WTC11 (cell line): ENCODE measurements at regions not wholly inside any gene's neighbourhood (a gene's known extent, or its start where the extent isn't known, plus 50 kb on each side); places are given as distances from the start of the nearest gene placed in this dataset.

ENCODE experiments used
- ATAC-seq: fragments of 200-7000 bp; cut with Tn5 transposase; 2 replicates; pipeline ENCODE4 v1.10.0; 2021; ENCODE audit warnings: mild to moderate bottlenecking, moderate library complexity
- CTCF ChIA-PET: fragments of 300-600 bp; sonication (Branson Sonifier 250); formaldehyde crosslinking; loops from one replicate; lab custom pipeline; 2021; ENCODE audit warnings: antibody characterized with exemption; lab: Charles Lee
- POLR2A ChIA-PET: fragments of 350-600 bp; sonication (Branson Sonifier 250); formaldehyde crosslinking; loops from one replicate; lab custom pipeline; 2021; ENCODE audit warnings: antibody characterized with exemption; lab: Charles Lee
- DNase-seq: peaks from one replicate; pipeline ENCODE4 v3.0.0; 2021; ENCODE audit warnings: low spot score
- H3K27ac Mint-ChIP-seq: 2 replicates; pipeline ENCODE4 v1.8.0; 2021; ENCODE audit warnings: mixed read lengths
- H3K27me3 Mint-ChIP-seq: 2 replicates; pipeline ENCODE4 v1.8.0; 2021; ENCODE audit warnings: low read depth, mild to moderate bottlenecking, moderate library complexity, mixed read lengths
- H3K36me3 Mint-ChIP-seq: 2 replicates; pipeline ENCODE4 v1.8.0; 2021; ENCODE audit warnings: mixed read lengths
- H3K4me1 Mint-ChIP-seq: 2 replicates; pipeline ENCODE4 v1.8.0; 2022; ENCODE audit warnings: mixed read lengths
- H3K4me3 Mint-ChIP-seq: 2 replicates; pipeline ENCODE4 v1.8.0; 2021; ENCODE audit warnings: mild to moderate bottlenecking, moderate library complexity, mixed read lengths
- H3K9me3 Mint-ChIP-seq: 2 replicates; pipeline ENCODE4 v1.8.0; 2021; ENCODE audit warnings: mixed read lengths
- ATF6 ChIP-seq: sonication (generic); formaldehyde crosslinking; IDR thresholded peaks from 2 replicates; pipeline ENCODE4 v1.8.1; 2023; ENCODE audit warnings: mild to moderate bottlenecking, missing genetic modification reagents
- CDX4 ChIP-seq: fragments of 250-450 bp; sonication (Bioruptor Pico); IDR thresholded peaks from 2 replicates; pipeline ENCODE4 v1.9.0; 2021; ENCODE audit warnings: moderate library complexity, mild to moderate bottlenecking, inconsistent platforms, borderline replicate concordance
- E2F1 ChIP-seq: sonication (generic); formaldehyde crosslinking; IDR thresholded peaks from 2 replicates; pipeline ENCODE4 v1.8.0; 2022; ENCODE audit warnings: mild to moderate bottlenecking, missing genetic modification reagents
- ELF4 ChIP-seq: sonication (generic); formaldehyde crosslinking; IDR thresholded peaks from 2 replicates; pipeline ENCODE4 v1.8.1; 2022; ENCODE audit warnings: low read depth, mild to moderate bottlenecking, moderate library complexity, missing genetic modification reagents
- ERG ChIP-seq: fragments of 250-450 bp; sonication (Bioruptor Pico); IDR thresholded peaks from 2 replicates; pipeline ENCODE4 v1.8.0; 2021; ENCODE audit warnings: mild to moderate bottlenecking
- FOXK1 ChIP-seq: sonication (generic); formaldehyde crosslinking; IDR thresholded peaks from 2 replicates; pipeline ENCODE4 v1.8.0; 2022; ENCODE audit warnings: mild to moderate bottlenecking, moderate library complexity, missing genetic modification reagents
- GABPB1 ChIP-seq: sonication (generic); formaldehyde crosslinking; IDR thresholded peaks from 2 replicates; pipeline ENCODE4 v1.8.1; 2023; ENCODE audit warnings: mild to moderate bottlenecking, missing genetic modification reagents
- JUN ChIP-seq: sonication (generic); formaldehyde crosslinking; IDR thresholded peaks from 2 replicates; pipeline ENCODE4 v1.8.0; 2023; ENCODE audit warnings: mild to moderate bottlenecking, missing genetic modification reagents
- NFYB ChIP-seq: sonication (generic); formaldehyde crosslinking; conservative IDR thresholded peaks from 2 replicates; pipeline ENCODE4 v1.8.0; 2022; ENCODE audit warnings: low read depth, missing genetic modification reagents
- NR1H2 ChIP-seq: sonication (generic); formaldehyde crosslinking; IDR thresholded peaks from 2 replicates; pipeline ENCODE4 v1.9.0; 2021; ENCODE audit warnings: mild to moderate bottlenecking, moderate library complexity, missing genetic modification reagents
- NR3C1 ChIP-seq: sonication (generic); formaldehyde crosslinking; conservative IDR thresholded peaks from 2 replicates; pipeline ENCODE4 v1.8.1; 2023; ENCODE audit warnings: low read depth, mild to moderate bottlenecking, missing genetic modification reagents
- PREB ChIP-seq: sonication (generic); formaldehyde crosslinking; IDR thresholded peaks from 2 replicates; pipeline ENCODE4 v1.8.1; 2022; ENCODE audit warnings: mild to moderate bottlenecking, missing genetic modification reagents, moderate library complexity, borderline replicate concordance
- USF1 ChIP-seq: sonication (generic); formaldehyde crosslinking; IDR thresholded peaks from 2 replicates; pipeline ENCODE4 v1.8.0; 2022; ENCODE audit warnings: mild to moderate bottlenecking, missing genetic modification reagents
- USF2 ChIP-seq: sonication (generic); formaldehyde crosslinking; IDR thresholded peaks from 2 replicates; pipeline ENCODE4 v1.8.1; 2023; ENCODE audit warnings: mild to moderate bottlenecking, missing genetic modification reagents, moderate library complexity
- ZBTB21 ChIP-seq: sonication (generic); formaldehyde crosslinking; IDR thresholded peaks from 2 replicates; pipeline ENCODE4 v1.8.1; 2023; ENCODE audit warnings: mild to moderate bottlenecking, missing genetic modification reagents, borderline replicate concordance
- ZNF219 ChIP-seq: sonication (generic); formaldehyde crosslinking; IDR thresholded peaks from 2 replicates; pipeline ENCODE4 v1.8.0; 2023; ENCODE audit warnings: missing genetic modification reagents, mild to moderate bottlenecking, borderline replicate concordance
- ZNF281 ChIP-seq: sonication (generic); formaldehyde crosslinking; IDR thresholded peaks from 2 replicates; pipeline ENCODE4 v1.8.0; 2023; ENCODE audit warnings: mild to moderate bottlenecking, missing genetic modification reagents
- ZNF425 ChIP-seq: fragments of 250-450 bp; sonication (Bioruptor Pico); conservative IDR thresholded peaks from 2 replicates; pipeline ENCODE4 v1.9.0; 2021; ENCODE audit warnings: mild to moderate bottlenecking
- ZNF512 ChIP-seq: sonication (generic); formaldehyde crosslinking; IDR thresholded peaks from 2 replicates; pipeline ENCODE4 v1.8.1; 2022; ENCODE audit warnings: missing genetic modification reagents, borderline replicate concordance

- H3K27me3 Mint-ChIP-seq = no peaks in the 10 kb centered on the region
- ChIA-PET POLR2A (no interaction called here), CTCF (no interaction called here)
- no peak for DNase-seq
- no peak for TF ChIP-seq CDX4 (CRISPR knock-in tag)
- no peak for TF ChIP-seq USF1
- no peak for TF ChIP-seq ERG (CRISPR knock-in tag)
- no peak for TF ChIP-seq NFYB (CRISPR knock-in tag)
- TF ChIP-seq JUN (CRISPR knock-in tag) = no peak
- no peak for TF ChIP-seq FOXK1
- no peak for TF ChIP-seq ZNF425
- TF ChIP-seq GABPB1 = no peak
- TF ChIP-seq NR3C1 (CRISPR knock-in tag) = no peak
- TF ChIP-seq ELF4 (CRISPR knock-in tag) = no peak
- no peak for TF ChIP-seq ZNF512 (CRISPR knock-in tag)
- TF ChIP-seq ZNF281 (CRISPR knock-in tag) = no peak
- no peak for TF ChIP-seq E2F1
- no peak for TF ChIP-seq PREB
- TF ChIP-seq NR1H2 (CRISPR knock-in tag) = no peak
- no peak for TF ChIP-seq ZBTB21 (CRISPR knock-in tag)
- no peak for TF ChIP-seq USF2 (CRISPR knock-in tag)
- TF ChIP-seq ZNF219 (CRISPR knock-in tag) = no peak
- TF ChIP-seq ATF6 (CRISPR knock-in tag) = no peak
- H3K9me3 Mint-ChIP-seq = peaks cover 26% of the 10 kb centered on the region
- H3K4me3 Mint-ChIP-seq = no peak overlapping the region
- peaks cover 6% of the 10 kb centered on the region; the same call in 1 of the 2 replicates for H3K4me1 Mint-ChIP-seq
- no peak for ATAC-seq
- H3K27ac Mint-ChIP-seq = no peak overlapping the region
- peaks cover 4% of the 10 kb centered on the region for H3K36me3 Mint-ChIP-seq
These were observed 333.0 kb downstream of the GRB14 start for GRCh38 chr2:164288235-164288634.
